H1 (cell line): ENCODE measurements at regions not wholly inside any gene's neighbourhood (a gene's known extent, or its start where the extent isn't known, plus 50 kb on each side); places are given as distances from the start of the nearest gene placed in this dataset.

ENCODE experiments used
- CTCF ChIA-PET: fragments of 300-600 bp; sonication (Branson Sonifier 250); formaldehyde crosslinking; loops from one replicate; lab custom pipeline; 2021; ENCODE audit not compliant: partially characterized antibody; lab: Charles Lee
- POLR2A ChIA-PET: fragments of 300-600 bp; sonication (Branson Sonifier 250); formaldehyde crosslinking; loops from one replicate; lab custom pipeline; 2021; ENCODE audit warnings: inconsistent platforms; ENCODE audit not compliant: partially characterized antibody; lab: Charles Lee
- DNase-seq, 2 experiments: peaks; one replicate each; pipeline versions ENCODE4 v3.0.0 to v3.0.0-alpha.2; 2010 to 2022; ENCODE audit warnings: low spot score in 2 of 2, low read depth in 1 of 2, mixed read lengths in 1 of 2
- FAIRE-seq: peaks from 2 replicates; lab custom pipeline; 2011; peaks lifted over from hg19 to GRCh38; lab: Jason Lieb, UNC
- H2AFZ ChIP-seq: 2 replicates; pipeline ENCODE4 v1.8.1; 2012; ENCODE audit warnings: low read length, inconsistent platforms
- H2AK5ac ChIP-seq: 2 replicates; pipeline ENCODE4 v1.6.1; 2013; ENCODE audit warnings: low read depth, low read length
- H2BK120ac ChIP-seq: replicated peaks from 2 replicates; pipeline ENCODE3; 2013; ENCODE audit warnings: low read depth, low read length, inconsistent platforms
- H2BK12ac ChIP-seq: 2 replicates; pipeline ENCODE4 v1.6.1; 2013; ENCODE audit warnings: low read depth, low read length
- H2BK15ac ChIP-seq: 2 replicates; pipeline ENCODE4 v1.6.1; 2013; ENCODE audit warnings: low read length
- H2BK20ac ChIP-seq: 2 replicates; pipeline ENCODE4 v1.6.1; 2013; ENCODE audit warnings: low read length
- H2BK5ac ChIP-seq: 2 replicates; pipeline ENCODE4 v1.6.1; 2013; ENCODE audit warnings: low read depth, low read length
- H3K14ac ChIP-seq: 2 replicates; pipeline ENCODE4 v1.6.1; 2013; ENCODE audit warnings: inconsistent platforms; ENCODE audit not compliant: insufficient read length
- H3K18ac ChIP-seq: 2 replicates; pipeline ENCODE4 v1.6.1; 2013; ENCODE audit warnings: low read length; ENCODE audit errors: extremely low read depth
- H3K23ac ChIP-seq: 2 replicates; pipeline ENCODE4 v1.6.1; 2013; ENCODE audit warnings: inconsistent platforms; ENCODE audit not compliant: insufficient read length
- H3K23me2 ChIP-seq: 2 replicates; pipeline ENCODE4 v1.6.1; 2013; ENCODE audit warnings: low read depth, low read length
- H3K27ac ChIP-seq: 2 replicates; pipeline ENCODE4 v1.6.1; 2011; ENCODE audit warnings: low read depth, low read length, inconsistent platforms
- H3K27me3 ChIP-seq, 4 experiments: replicated peaks in 1 of 4; 1 replicate in 1 of 4; 2 replicates in 3 of 4; pipeline versions ENCODE4 v1.6.1 to v1.8.1; 2011 to 2013; ENCODE audit warnings: low read length in 3 of 4, mild to moderate bottlenecking in 3 of 4, inconsistent platforms in 2 of 4, mixed read lengths in 2 of 4, moderate library complexity in 1 of 4; ENCODE audit not compliant: control insufficient read depth in 3 of 4, insufficient read depth in 3 of 4; ENCODE audit errors: extremely low read depth in 1 of 4
- H3K36me3 ChIP-seq, 4 experiments: 2 replicates each; pipeline versions ENCODE4 v1.6.1 to v1.8.1; 2011 to 2013; ENCODE audit warnings: mild to moderate bottlenecking in 4 of 4, low read length in 3 of 4, moderate library complexity in 2 of 4, control low read depth in 1 of 4, inconsistent platforms in 1 of 4; ENCODE audit not compliant: insufficient read depth in 4 of 4, control insufficient read depth in 2 of 4
- H3K4ac ChIP-seq: replicated peaks from 2 replicates; pipeline ENCODE3; 2013; ENCODE audit warnings: low read length, low read depth, mixed read lengths, inconsistent platforms; ENCODE audit not compliant: insufficient read length
- H3K4me1 ChIP-seq, 4 experiments: replicated peaks in 1 of 4; 1 replicate in 1 of 4; 2 replicates in 3 of 4; pipeline versions ENCODE4 v1.6.1 to v1.8.1; 2011 to 2013; ENCODE audit warnings: low read length in 3 of 4, inconsistent platforms in 2 of 4, mixed read lengths in 1 of 4; ENCODE audit not compliant: insufficient read depth in 4 of 4, control insufficient read depth in 3 of 4
- H3K4me2 ChIP-seq, 2 experiments: 2 replicates each; pipeline versions ENCODE4 v1.6.1 to v1.8.1; 2011 to 2013; ENCODE audit warnings: low read depth in 2 of 2, low read length in 2 of 2, control low read depth in 1 of 2, inconsistent platforms in 1 of 2, mild to moderate bottlenecking in 1 of 2; ENCODE audit not compliant: insufficient read depth in 1 of 2
- H3K4me3 ChIP-seq, 4 experiments: fragments of 200-600, 300-600 bp in 1 of 4; sonication (generic), shearing (Covaris generic), sonication (Bioruptor Twin) in 1 of 4; 2 replicates each; pipeline versions ENCODE4 v1.5.1 to v1.8.1; 2011 to 2016; ENCODE audit warnings: low read length in 4 of 4, low read depth in 3 of 4, control low read depth in 2 of 4, inconsistent platforms in 2 of 4, mild to moderate bottlenecking in 2 of 4, mixed read lengths in 1 of 4, moderate library complexity in 1 of 4; ENCODE audit not compliant: insufficient read depth in 2 of 4; ENCODE audit errors: extremely low read depth in 1 of 4
- H3K56ac ChIP-seq: replicated peaks from 2 replicates; pipeline ENCODE3; 2013; ENCODE audit warnings: low read depth, mild to moderate bottlenecking, mixed read lengths, low read length, inconsistent platforms; ENCODE audit not compliant: insufficient read length
- H3K79me1 ChIP-seq: 2 replicates; pipeline ENCODE4 v1.6.1; 2013; ENCODE audit warnings: low read depth, low read length, control low read depth
- H3K79me2 ChIP-seq, 2 experiments: 2 replicates each; pipeline versions ENCODE4 v1.6.1 to v1.8.1; 2012 to 2013; ENCODE audit warnings: low read length in 2 of 2, mild to moderate bottlenecking in 2 of 2, inconsistent platforms in 1 of 2; ENCODE audit not compliant: insufficient read depth in 2 of 2, control insufficient read depth in 1 of 2
- H3K9ac ChIP-seq, 4 experiments: replicated peaks in 1 of 4; 1 replicate in 1 of 4; 2 replicates in 3 of 4; pipeline versions ENCODE4 v1.6.1 to v1.8.1; 2011 to 2013; ENCODE audit warnings: low read depth in 3 of 4, low read length in 3 of 4, control low read depth in 2 of 4, mild to moderate bottlenecking in 2 of 4, moderate library complexity in 2 of 4, inconsistent platforms in 1 of 4; ENCODE audit errors: extremely low read depth in 1 of 4
- H3K9me3 ChIP-seq, 2 experiments: 2 replicates each; pipeline versions ENCODE4 v1.6.1 to v1.8.1; 2012 to 2013; ENCODE audit warnings: mild to moderate bottlenecking in 2 of 2, moderate library complexity in 2 of 2, control low read depth in 1 of 2, inconsistent platforms in 1 of 2, low read depth in 1 of 2, low read length in 1 of 2, mixed read lengths in 1 of 2; ENCODE audit not compliant: insufficient read depth in 2 of 2
- H4K20me1 ChIP-seq, 2 experiments: replicated peaks in 1 of 2; 2 replicates each; pipeline versions ENCODE3 to v1.8.1; 2011 to 2013; ENCODE audit warnings: inconsistent platforms in 2 of 2, low read length in 2 of 2, mild to moderate bottlenecking in 1 of 2; ENCODE audit not compliant: insufficient read depth in 2 of 2, control insufficient read depth in 1 of 2
- H4K5ac ChIP-seq: 2 replicates; pipeline ENCODE4 v1.6.1; 2013; ENCODE audit warnings: low read length, low read depth, mixed read lengths, inconsistent platforms; ENCODE audit not compliant: insufficient read length
- H4K8ac ChIP-seq: 2 replicates; pipeline ENCODE4 v1.8.0; 2013; ENCODE audit warnings: mild to moderate bottlenecking, moderate library complexity, low read length, inconsistent platforms; ENCODE audit not compliant: insufficient read depth; ENCODE audit errors: extremely low read depth
- H4K91ac ChIP-seq: replicated peaks from 2 replicates; pipeline ENCODE3; 2013; ENCODE audit warnings: low read length, mixed read lengths, inconsistent platforms; ENCODE audit not compliant: insufficient read length
- ATF2 ChIP-seq: IDR thresholded peaks from 2 replicates; pipeline ENCODE4 v1.6.1; 2012; ENCODE audit warnings: low read length, inconsistent platforms
- CEBPB ChIP-seq: IDR thresholded peaks from 2 replicates; pipeline ENCODE4 v1.6.1; 2012; ENCODE audit warnings: low read depth, low read length
- EGR1 ChIP-seq: IDR thresholded peaks from 2 replicates; pipeline ENCODE4 v1.6.1; 2011; ENCODE audit warnings: low read depth, low read length, borderline replicate concordance
- HDAC2 ChIP-seq, 2 experiments: fragments of 300-600 bp in 1 of 2; sonication (generic) in 1 of 2; IDR thresholded peaks; 2 replicates each; pipeline ENCODE4 v1.6.1; 2011 to 2012; ENCODE audit warnings: low read depth in 2 of 2, low read length in 2 of 2, mild to moderate bottlenecking in 2 of 2, moderate library complexity in 2 of 2, borderline replicate concordance in 1 of 2, inconsistent platforms in 1 of 2
- TBP ChIP-seq: IDR thresholded peaks from 2 replicates; pipeline ENCODE4 v1.6.1; 2011; ENCODE audit warnings: low read depth, low read length, improper control_type of control experiment
- YY1 ChIP-seq: IDR thresholded peaks from 2 replicates; pipeline ENCODE4 v1.6.1; 2011; ENCODE audit warnings: low read depth, mild to moderate bottlenecking, low read length
- WGBS, 2 experiments: shearing (Covaris generic) in 1 of 2; methylation state at CpG; one replicate each; pipeline versions ENCODE4 v1.1.6 to v1.1.7; 2013 to 2015; ENCODE audit warnings: low lambda C conversion rate in 2 of 2, mixed read lengths in 2 of 2, inconsistent platforms in 1 of 2, low coverage in 1 of 2, missing lambda C conversion rate in 1 of 2; ENCODE audit not compliant: insufficient replicate concordance in 2 of 2, insufficient coverage in 1 of 2, insufficient read length in 1 of 2; ENCODE audit errors: extremely low coverage in 1 of 2, missing lambda C conversion rate in 1 of 2; 5-methylcytosine and 5-hydroxymethylcytosine counted together

GRCh38 chr9:110028676-110029075 is 179.3 kb downstream of the C9orf152 start:
- no peak overlapping the region for H2BK120ac ChIP-seq
- POLR2A ChIA-PET, result interaction anchor here (1.8 kb wide), 1 partner anchor 19 kb away, joined by 5 read pairs; no protein-coding TSS in a partner anchor
- TF ChIP-seq ATF2 (no peak), CEBPB (no peak), EGR1 (no peak), YY1 (no peak), HDAC2 (IDR thresholded peaks at IDR 0.05; ENCODE audit: borderline replicate concordance in 1 of 2, low read depth in 2 of 2, low read length in 2 of 2) (no peak), TBP (no peak)
- TF ChIP-seq, all 59 proteins: peak for 0
- Histone ChIP-seq H3K56ac (no peak overlapping the region), H3K14ac (no peak overlapping the region), H4K20me1 (no peaks in the 10 kb centered on the region), H4K5ac (no peak overlapping the region), H3K4me1 (peaks cover 0 to 6% (median 0%) of the 10 kb centered on the region in 4 experiments; a peak in 1 of 7 replicates), H3K36me3 (no peaks in the 10 kb centered on the region), H3K23ac (no peak overlapping the region), H2BK20ac (no peak overlapping the region), H3K27me3 (no peaks in the 10 kb centered on the region), H3K27ac (no peak overlapping the region), H3K18ac (no peak overlapping the region), H3K23me2 (no peaks in the 10 kb centered on the region), H3K9me3 (no peaks in the 10 kb centered on the region), H3K4me2 (no peak overlapping the region), H2AFZ (no peak overlapping the region), H3K4me3 (no peak overlapping the region), H4K8ac (no peak overlapping the region), H4K91ac (no peak overlapping the region), H3K79me1 (no peaks in the 10 kb centered on the region), H2AK5ac (no peak overlapping the region), H2BK5ac (no peak overlapping the region), H2BK12ac (no peak overlapping the region), H2BK15ac (no peak overlapping the region), H3K9ac (no peak overlapping the region), H3K4ac (no peak overlapping the region), H3K79me2 (no peaks in the 10 kb centered on the region)
- CTCF ChIA-PET, result interaction anchor here (1.0 to 2.1 kb wide), 4 partner anchors 13 to 60 kb away, joined by 3 to 6 read pairs (median 4); no protein-coding TSS in a partner anchor
- 90% methylated on average over 3 of the region's 3 CpGs; no CpG with 5 or more reads in 1 of the 2 experiments for WGBS, 2 experiments
- DNase-seq (no peak), FAIRE-seq (no peak)
